Endometrial microvascular endothelial cells (primary cell): ENCODE measurements at regions not wholly inside any gene's neighbourhood (a gene's known extent, or its start where the extent isn't known, plus 50 kb on each side); places are given as distances from the start of the nearest gene placed in this dataset.
"Not testable (repeated sequence)": the region's sequence is repeated elsewhere in the genome, so short reads cannot be mapped to it uniquely, and the experiment has no call there.

Source experiments
- in situ Hi-C: cut with HindIII; loops from 2 replicates; pipeline ENCODE4 v1.10.0; 2017; ENCODE audit warnings: low sequenced_read_pairs, low pct_unique_long_range_greater_than_20kb; ENCODE audit errors: inconsistent ontology term

GRCh38 chr14:85042301-85042700 lies 487.6 kb upstream of the FLRT2 start:
- in situ Hi-C loops, result no loop called here

- in situ Hi-C loops, result no loop called here
These were observed 479.8 kb upstream of the FLRT2 start for GRCh38 chr14:85050180-85050579.

GRCh38 chr14:85052646-85053045 lies 477.3 kb upstream of the FLRT2 start:
- in situ Hi-C loops, result no loop called here

GRCh38 chr14:85054178-85054577 lies 475.8 kb upstream of the FLRT2 start:
- in situ Hi-C loops, result no loop called here

- in situ Hi-C loops, result no loop called here
These were observed 473.7 kb upstream of the FLRT2 start for GRCh38 chr14:85056267-85056666.

GRCh38 chr14:85057221-85057620 lies 472.7 kb upstream of the FLRT2 start:
- in situ Hi-C loops, result no loop called here

GRCh38 chr14:85058150-85058549 lies 471.8 kb upstream of the FLRT2 start:
- in situ Hi-C loops, result no loop called here

- in situ Hi-C loops, result no loop called here
These were observed 469.8 kb upstream of the FLRT2 start for GRCh38 chr14:85060121-85060520.

- in situ Hi-C loops, result no loop called here
These were observed 468.7 kb upstream of the FLRT2 start for GRCh38 chr14:85061256-85061655.

GRCh38 chr14:85063747-85064146 lies 466.2 kb upstream of the FLRT2 start:
- in situ Hi-C loops, result no loop called here

GRCh38 chr14:85071447-85071846 lies 458.5 kb upstream of the FLRT2 start:
- in situ Hi-C loops, result no loop called here

- in situ Hi-C loops, result no loop called here
These were observed 455.0 kb upstream of the FLRT2 start for GRCh38 chr14:85074955-85075354.

- in situ Hi-C loops, result no loop called here
These were observed 454.1 kb upstream of the FLRT2 start for GRCh38 chr14:85075694-85076476.

- in situ Hi-C loops, result not testable (repeated sequence)
These were observed 452.2 kb upstream of the FLRT2 start for GRCh38 chr14:85077716-85078115.

- in situ Hi-C loops, result no loop called here
These were observed 449.9 kb upstream of the FLRT2 start for GRCh38 chr14:85079842-85080730.

- in situ Hi-C loops, result no loop called here
These were observed 445.6 kb upstream of the FLRT2 start for GRCh38 chr14:85084344-85084743.

GRCh38 chr14:85085981-85086380 lies 444.0 kb upstream of the FLRT2 start:
- in situ Hi-C loops, result no loop called here

- in situ Hi-C loops, result no loop called here
These were observed 442.7 kb upstream of the FLRT2 start for GRCh38 chr14:85087201-85087600.

GRCh38 chr14:85088192-85088591 lies 441.8 kb upstream of the FLRT2 start:
- in situ Hi-C loops, result no loop called here

GRCh38 chr14:85090681-85091080 lies 439.3 kb upstream of the FLRT2 start:
- in situ Hi-C loops, result no loop called here
